PC-9 (cell line): ENCODE measurements at regions not wholly inside any gene's neighbourhood (a gene's known extent, or its start where the extent isn't known, plus 50 kb on each side); places are given as distances from the start of the nearest gene placed in this dataset.

Experiments used
- CTCF ChIP-seq: fragments of 200-600 bp; sonication (generic); conservative IDR thresholded peaks from 2 replicates; pipeline ENCODE4 v1.6.1; 2017; ENCODE audit warnings: mixed run types, antibody characterized with exemption, mild to moderate bottlenecking, moderate library complexity
- EZH2 ChIP-seq: fragments of 200-600 bp; sonication (generic); IDR thresholded peaks from 2 replicates; pipeline ENCODE4 v1.8.0; 2017; ENCODE audit warnings: antibody characterized with exemption, low read depth

GRCh38 chr4:82084747-82085146, 289.0 kb downstream of the HNRNPD start:
- no peak for TF ChIP-seq CTCF
- TF ChIP-seq EZH2, result no peak
